ENCODE measurements at regions not wholly inside any gene's neighbourhood (a gene's known extent, or its start where the extent isn't known, plus 50 kb on each side); places are given as distances from the start of the nearest gene placed in this dataset.

- no peaks in the 10 kb centered on the region for H3K9me3 Mint-ChIP-seq
- intact Hi-C loops (cut with micrococcal nuclease), result no loop called here
- TF ChIP-seq CTCF (IDR thresholded peaks at IDR 0.05), result no peak
- DNase-seq (no peak), ATAC-seq (no peak)
- ChIA-PET CTCF (interaction anchor here (1.5 kb wide), 1 partner anchor 303 kb away, joined by 3 read pairs; no protein-coding TSS in a partner anchor), POLR2A (no interaction called here)
- H3K4me1 Mint-ChIP-seq (ENCODE audit: low read depth), result no peaks in the 10 kb centered on the region
- H3K4me3 Mint-ChIP-seq, result no peak overlapping the region
- H3K36me3 Mint-ChIP-seq (ENCODE audit: low read depth), result no peaks in the 10 kb centered on the region
- no peak overlapping the region for H3K27ac Mint-ChIP-seq
- peaks cover 6% of the 10 kb centered on the region for H3K27me3 Mint-ChIP-seq
Measured at GRCh38 chr10:120034236-120034635, 141.7 kb downstream of the SEC23IP start.

GRCh38 chr10:120039046-120039445 lies 146.5 kb downstream of the SEC23IP start:
- H3K9me3 Mint-ChIP-seq, result no peaks in the 10 kb centered on the region
- intact Hi-C loops (cut with micrococcal nuclease), result no loop called here
- no peak overlapping the region for H3K4me3 Mint-ChIP-seq
- DNase-seq, result no peak
- H3K27ac Mint-ChIP-seq, result no peak overlapping the region
- ChIA-PET POLR2A (no interaction called here), CTCF (no interaction called here)
- no peak for ATAC-seq
- no peaks in the 10 kb centered on the region for H3K4me1 Mint-ChIP-seq (ENCODE audit: low read depth)
- H3K36me3 Mint-ChIP-seq (ENCODE audit: low read depth), result no peaks in the 10 kb centered on the region
- peaks cover 2% of the 10 kb centered on the region for H3K27me3 Mint-ChIP-seq
- TF ChIP-seq CTCF (IDR thresholded peaks at IDR 0.05), result no peak

GRCh38 chr10:120039826-120040225 lies 147.3 kb downstream of the SEC23IP start:
- Mint-ChIP-seq H3K9me3 (no peaks in the 10 kb centered on the region), H3K27me3 (no peaks in the 10 kb centered on the region), H3K36me3 (ENCODE audit: low read depth) (no peaks in the 10 kb centered on the region), H3K4me1 (ENCODE audit: low read depth) (no peaks in the 10 kb centered on the region), H3K4me3 (no peak overlapping the region), H3K27ac (no peak overlapping the region)
- POLR2A ChIA-PET, result no interaction called here
- DNase-seq, result no peak
- TF ChIP-seq CTCF (IDR thresholded peaks at IDR 0.05), result no peak
- no peak for ATAC-seq
- CTCF ChIA-PET, result no interaction called here
- intact Hi-C loops (cut with micrococcal nuclease), result no loop called here

GRCh38 chr10:120041807-120042559 lies 149.5 kb downstream of the SEC23IP start:
- H3K4me3 Mint-ChIP-seq, result no peak overlapping the region
- POLR2A ChIA-PET, result no interaction called here
- ATAC-seq, result no peak

More at GRCh38 chr10:120041807-120042559, 149.5 kb downstream of the SEC23IP start:
- Mint-ChIP-seq H3K4me1 (ENCODE audit: low read depth) (no peaks in the 10 kb centered on the region), H3K27me3 (no peaks in the 10 kb centered on the region), H3K36me3 (ENCODE audit: low read depth) (no peaks in the 10 kb centered on the region), H3K9me3 (no peaks in the 10 kb centered on the region), H3K27ac (no peak overlapping the region)
- intact Hi-C loops (cut with micrococcal nuclease), result no loop called here
- CTCF ChIA-PET, result no interaction called here
- DNase-seq, result no peak
- no peak for TF ChIP-seq CTCF (IDR thresholded peaks at IDR 0.05)

Measured in activated CD8-positive, alpha-beta T cell treated with anti-CD3 and anti-CD28 coated beads for 36 hours (primary cell).